ENCODE measurements at regions not wholly inside any gene's neighbourhood (a gene's known extent, or its start where the extent isn't known, plus 50 kb on each side); places are given as distances from the start of the nearest gene placed in this dataset.

DNA sequence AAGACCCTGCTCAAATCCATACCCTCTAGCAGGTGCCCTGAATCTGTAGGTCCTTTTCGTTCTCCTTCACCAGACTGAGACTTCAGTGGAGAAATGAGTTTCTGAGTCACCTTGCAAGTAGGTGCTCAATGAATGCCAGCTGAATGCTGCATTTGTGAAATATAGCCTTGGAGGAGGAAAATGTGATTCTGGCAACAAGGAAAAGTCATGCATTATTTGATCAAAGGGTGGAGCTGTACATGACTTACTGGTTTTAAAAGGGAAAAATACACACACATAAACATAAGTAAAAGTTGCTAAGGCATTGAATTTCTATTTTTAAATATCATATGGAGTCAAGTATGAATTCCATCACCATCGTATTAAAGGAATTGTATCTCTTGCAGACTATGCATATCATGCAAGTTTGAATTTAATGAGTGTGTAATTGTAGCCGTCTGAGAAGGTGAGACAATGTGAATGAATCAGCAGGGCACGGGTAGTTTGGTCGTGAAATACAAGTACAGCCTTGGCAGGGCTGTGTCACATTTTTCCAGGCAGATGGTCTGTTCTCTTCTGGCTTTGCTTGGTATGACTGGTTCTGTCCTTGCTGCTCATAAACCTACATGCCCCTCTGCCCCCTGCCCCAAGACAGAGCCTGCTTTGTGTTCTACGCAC, 160.8 kb downstream of the COL6A3 start:
- no peak overlapping the region for H3K14ac ChIP-seq (ENCODE audit: low read length in 2 of 2)
- H3K27ac ChIP-seq (ENCODE audit: low read length, poor library complexity, severe bottlenecking), result no peak overlapping the region
- no peak overlapping the region for H3K4me3 ChIP-seq (ENCODE audit: insufficient read depth in 1 of 2, low read depth in 1 of 2, low read length in 2 of 2)
- no peak overlapping the region for H2AK5ac ChIP-seq (ENCODE audit: low read length, severe bottlenecking)
- H3K4ac ChIP-seq (ENCODE audit: low read depth in 1 of 2, low read length in 2 of 2), result no peak overlapping the region
- no peak overlapping the region for H2BK15ac ChIP-seq (ENCODE audit: low read depth, poor library complexity, severe bottlenecking)
- H3K18ac ChIP-seq (ENCODE audit: low read depth in 1 of 2, low read length in 2 of 2), result peak overlapping the region; percentile 2 to 44
- 93% methylated on average over 4 of the region's 6 CpGs for WGBS
- peak overlapping the region in 1 of 2 experiments; percentile 95 for H2BK12ac ChIP-seq (ENCODE audit: low read length in 2 of 2)
- H3K4me1 ChIP-seq (ENCODE audit: control insufficient read depth, insufficient read depth, low read depth, low read length), result peaks cover 15% of the 10 kb centered on the region
- H2AFZ ChIP-seq (ENCODE audit: low read depth, low read length), result no peak overlapping the region
- H4K8ac ChIP-seq (ENCODE audit: low read length), result no peak overlapping the region
- H3K4me2 ChIP-seq (ENCODE audit: low read length, poor library complexity, severe bottlenecking), result no peak overlapping the region
- H3K23ac ChIP-seq (ENCODE audit: low read length in 2 of 2), result peak overlapping the region in 1 of 2 experiments; percentile 51
- no peaks in the 10 kb centered on the region for H3K27me3 ChIP-seq (ENCODE audit: control insufficient read depth in 1 of 2, insufficient read depth in 1 of 2, low read length in 2 of 2)
- peak overlapping the region; percentile 5 for H4K91ac ChIP-seq (ENCODE audit: low read length)
- H3K9ac ChIP-seq (ENCODE audit: low read length), result no peak overlapping the region
- no peaks in the 10 kb centered on the region for H3K9me3 ChIP-seq (ENCODE audit: control insufficient read depth, low read length)
- no peak for DNase-seq
- no peaks in the 10 kb centered on the region for H3K79me1 ChIP-seq (replicated peaks; ENCODE audit: low read length, poor library complexity, severe bottlenecking)
- no peak overlapping the region for H2BK5ac ChIP-seq (ENCODE audit: low read depth, low read length, poor library complexity, severe bottlenecking)
- no peaks in the 10 kb centered on the region for H3K36me3 ChIP-seq (ENCODE audit: control insufficient read depth in 1 of 2, insufficient read depth in 2 of 2, low read depth in 1 of 2, low read length in 2 of 2)
- H2BK120ac ChIP-seq (ENCODE audit: low read depth, low read length), result no peak overlapping the region

DNA sequence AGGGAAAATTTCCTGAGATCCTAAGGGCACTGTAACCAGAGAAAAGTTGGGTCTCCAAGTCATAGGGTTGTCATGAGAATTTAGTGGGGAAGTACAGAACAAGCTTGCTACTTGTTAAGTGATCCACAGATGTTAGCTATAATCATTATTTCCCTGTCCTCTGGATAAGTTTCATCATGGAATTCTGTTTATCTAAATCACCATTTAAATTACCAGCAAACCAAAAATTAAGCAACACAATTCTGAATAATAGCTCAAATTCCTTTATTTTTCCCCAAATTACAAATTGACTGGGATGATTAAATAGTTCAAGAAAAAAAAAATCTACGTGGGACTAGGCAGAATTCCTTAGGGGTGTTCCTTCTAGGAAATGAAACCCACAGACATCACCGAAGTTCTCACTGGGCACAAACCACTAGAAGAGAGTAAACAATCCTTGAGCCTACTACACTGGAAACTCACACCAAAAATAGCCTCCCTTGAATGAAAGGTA, 159.5 kb downstream of the COL6A3 start:
- H3K14ac ChIP-seq (ENCODE audit: low read length in 2 of 2), result no peak overlapping the region
- H3K27ac ChIP-seq (ENCODE audit: low read length, poor library complexity, severe bottlenecking), result no peak overlapping the region
- H3K36me3 ChIP-seq (ENCODE audit: control insufficient read depth in 1 of 2, insufficient read depth in 2 of 2, low read depth in 1 of 2, low read length in 2 of 2), result no peaks in the 10 kb centered on the region
- no peak overlapping the region for H4K91ac ChIP-seq (ENCODE audit: low read length)
- no peak overlapping the region for H3K23ac ChIP-seq (ENCODE audit: low read length in 2 of 2)
- DNase-seq, result peak; percentile 83
- no peak overlapping the region for H3K4ac ChIP-seq (ENCODE audit: low read depth in 1 of 2, low read length in 2 of 2)
- H4K8ac ChIP-seq (ENCODE audit: low read length), result no peak overlapping the region
- H2BK12ac ChIP-seq (ENCODE audit: low read length in 2 of 2), result no peak overlapping the region
- peak overlapping the region in 1 of 2 experiments; percentile 23 for H3K18ac ChIP-seq (ENCODE audit: low read depth in 1 of 2, low read length in 2 of 2)
- no peak overlapping the region for H3K4me3 ChIP-seq (ENCODE audit: insufficient read depth in 1 of 2, low read depth in 1 of 2, low read length in 2 of 2)
- peaks cover 18% of the 10 kb centered on the region for H3K4me1 ChIP-seq (ENCODE audit: control insufficient read depth, insufficient read depth, low read depth, low read length)
- H3K9ac ChIP-seq (ENCODE audit: low read length), result peak overlapping the region; percentile 90
- no peaks in the 10 kb centered on the region for H3K27me3 ChIP-seq (ENCODE audit: control insufficient read depth in 1 of 2, insufficient read depth in 1 of 2, low read length in 2 of 2)
- H3K79me1 ChIP-seq (replicated peaks; ENCODE audit: low read length, poor library complexity, severe bottlenecking), result no peaks in the 10 kb centered on the region
- H3K4me2 ChIP-seq (ENCODE audit: low read length, poor library complexity, severe bottlenecking), result no peak overlapping the region
- H2AK5ac ChIP-seq (ENCODE audit: low read length, severe bottlenecking), result no peak overlapping the region
- no peak overlapping the region for H2AFZ ChIP-seq (ENCODE audit: low read depth, low read length)
- H2BK5ac ChIP-seq (ENCODE audit: low read depth, low read length, poor library complexity, severe bottlenecking), result no peak overlapping the region
- H3K9me3 ChIP-seq (ENCODE audit: control insufficient read depth, low read length), result no peaks in the 10 kb centered on the region
- no peak overlapping the region for H2BK15ac ChIP-seq (ENCODE audit: low read depth, poor library complexity, severe bottlenecking)
- 0% methylated on average over 1 of the region's 2 CpGs for WGBS
- no peak overlapping the region for H2BK120ac ChIP-seq (ENCODE audit: low read depth, low read length)

DNA sequence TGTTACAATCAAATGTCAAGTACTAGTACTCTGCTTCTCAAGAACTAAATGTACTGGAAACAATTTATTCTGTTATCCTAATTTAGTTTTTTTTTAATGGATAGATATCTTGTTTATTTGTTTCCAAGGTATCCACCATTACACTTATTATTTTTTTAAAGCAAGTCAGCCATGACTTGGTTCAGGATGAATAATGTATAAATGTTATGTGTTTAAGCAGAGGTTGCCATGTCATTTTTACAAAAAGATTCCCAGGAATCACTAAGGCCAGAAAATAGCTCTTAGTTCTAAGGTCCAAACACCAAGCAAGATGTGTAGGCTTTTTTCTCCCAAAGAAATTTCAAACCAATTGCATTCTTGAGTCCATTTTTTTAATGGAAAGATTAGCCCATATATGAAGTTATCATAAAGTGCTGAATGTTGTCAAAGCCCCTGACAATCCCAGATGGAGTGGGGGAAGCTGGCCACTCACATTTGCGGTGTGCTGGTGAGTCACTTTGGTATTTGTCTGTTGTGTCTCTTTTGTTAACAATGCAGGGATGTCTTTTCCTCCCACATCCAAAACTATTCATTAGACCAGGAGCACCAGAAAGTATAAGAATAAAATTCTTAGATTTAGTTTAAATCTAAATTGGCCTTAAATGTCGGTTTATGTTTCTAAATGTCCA, 158.9 kb downstream of the COL6A3 start:
- no peak overlapping the region for H2BK120ac ChIP-seq (ENCODE audit: low read depth, low read length)
- no peak overlapping the region for H3K18ac ChIP-seq (ENCODE audit: low read depth in 1 of 2, low read length in 2 of 2)
- no peak overlapping the region for H3K4ac ChIP-seq (ENCODE audit: low read depth in 1 of 2, low read length in 2 of 2)
- H3K4me1 ChIP-seq (ENCODE audit: control insufficient read depth, insufficient read depth, low read depth, low read length), result peaks cover 18% of the 10 kb centered on the region
- H3K14ac ChIP-seq (ENCODE audit: low read length in 2 of 2), result no peak overlapping the region
- H2BK5ac ChIP-seq (ENCODE audit: low read depth, low read length, poor library complexity, severe bottlenecking), result no peak overlapping the region
- no peaks in the 10 kb centered on the region for H3K36me3 ChIP-seq (ENCODE audit: control insufficient read depth in 1 of 2, insufficient read depth in 2 of 2, low read depth in 1 of 2, low read length in 2 of 2)
- H2BK12ac ChIP-seq (ENCODE audit: low read length in 2 of 2), result no peak overlapping the region
- no peak overlapping the region for H2BK15ac ChIP-seq (ENCODE audit: low read depth, poor library complexity, severe bottlenecking)
- no peaks in the 10 kb centered on the region for H3K27me3 ChIP-seq (ENCODE audit: control insufficient read depth in 1 of 2, insufficient read depth in 1 of 2, low read length in 2 of 2)
- no peak overlapping the region for H4K8ac ChIP-seq (ENCODE audit: low read length)
- H3K27ac ChIP-seq (ENCODE audit: low read length, poor library complexity, severe bottlenecking), result no peak overlapping the region
- no peak overlapping the region for H2AK5ac ChIP-seq (ENCODE audit: low read length, severe bottlenecking)
- H3K4me3 ChIP-seq (ENCODE audit: insufficient read depth in 1 of 2, low read depth in 1 of 2, low read length in 2 of 2), result no peak overlapping the region
- H3K4me2 ChIP-seq (ENCODE audit: low read length, poor library complexity, severe bottlenecking), result no peak overlapping the region
- no peak overlapping the region for H2AFZ ChIP-seq (ENCODE audit: low read depth, low read length)
- H3K9me3 ChIP-seq (ENCODE audit: control insufficient read depth, low read length), result no peaks in the 10 kb centered on the region
- H3K79me1 ChIP-seq (replicated peaks; ENCODE audit: low read length, poor library complexity, severe bottlenecking), result no peaks in the 10 kb centered on the region
- DNase-seq, result peak; percentile 81
- no CpG with 5 or more reads among the region's 2 CpGs for WGBS
- H3K23ac ChIP-seq (ENCODE audit: low read length in 2 of 2), result no peak overlapping the region
- H4K91ac ChIP-seq (ENCODE audit: low read length), result no peak overlapping the region
- H3K9ac ChIP-seq (ENCODE audit: low read length), result peak overlapping the region; percentile 90

DNA sequence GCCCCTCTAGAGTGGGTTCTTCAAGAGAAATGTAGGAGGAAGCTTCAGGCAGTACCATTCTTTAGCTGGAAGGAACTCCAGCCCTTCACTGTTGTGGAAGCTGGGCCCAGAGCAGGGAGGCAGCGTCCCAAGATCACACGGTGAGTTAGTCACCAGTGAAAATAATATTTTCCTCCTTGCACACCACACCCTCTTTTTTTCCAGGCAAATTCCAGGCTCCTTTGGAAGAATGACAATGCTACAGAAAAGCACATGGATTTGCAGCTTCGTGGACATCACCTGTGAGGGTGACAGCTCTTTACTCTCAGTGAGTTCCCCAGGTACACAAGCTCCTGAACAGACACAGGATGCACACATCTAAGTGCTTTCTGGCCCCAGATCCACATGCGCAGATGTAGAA, 157.1 kb downstream of the COL6A3 start:
- Histone ChIP-seq H3K9ac (ENCODE audit: low read length) (peak overlapping the region; percentile 90), H3K27me3 (ENCODE audit: control insufficient read depth in 1 of 2, insufficient read depth in 1 of 2, low read length in 2 of 2) (no peaks in the 10 kb centered on the region), H3K27ac (ENCODE audit: low read length, poor library complexity, severe bottlenecking) (peak overlapping the region; percentile 51), H3K4me3 (ENCODE audit: insufficient read depth in 1 of 2, low read depth in 1 of 2, low read length in 2 of 2) (no peak overlapping the region), H3K4ac (ENCODE audit: low read depth in 1 of 2, low read length in 2 of 2) (peak overlapping the region; percentile 19 to 92), H3K4me1 (ENCODE audit: control insufficient read depth, insufficient read depth, low read depth, low read length) (peaks cover 18% of the 10 kb centered on the region), H2AFZ (ENCODE audit: low read depth, low read length) (no peak overlapping the region), H2AK5ac (ENCODE audit: low read length, severe bottlenecking) (peak overlapping the region; percentile 83), H3K79me1 (replicated peaks; ENCODE audit: low read length, poor library complexity, severe bottlenecking) (no peaks in the 10 kb centered on the region), H4K91ac (ENCODE audit: low read length) (peak overlapping the region; percentile 44), H2BK12ac (ENCODE audit: low read length in 2 of 2) (peak overlapping the region; percentile 60 to 89), H3K36me3 (ENCODE audit: control insufficient read depth in 1 of 2, insufficient read depth in 2 of 2, low read depth in 1 of 2, low read length in 2 of 2) (no peaks in the 10 kb centered on the region), H3K14ac (ENCODE audit: low read length in 2 of 2) (peak overlapping the region in 1 of 2 experiments; percentile 94), H2BK15ac (ENCODE audit: low read depth, poor library complexity, severe bottlenecking) (no peak overlapping the region), H3K9me3 (ENCODE audit: control insufficient read depth, low read length) (no peaks in the 10 kb centered on the region), H2BK5ac (ENCODE audit: low read depth, low read length, poor library complexity, severe bottlenecking) (no peak overlapping the region), H3K4me2 (ENCODE audit: low read length, poor library complexity, severe bottlenecking) (no peak overlapping the region), H2BK120ac (ENCODE audit: low read depth, low read length) (peak overlapping the region; percentile 12), H3K23ac (ENCODE audit: low read length in 2 of 2) (no peak overlapping the region), H4K8ac (ENCODE audit: low read length) (no peak overlapping the region), H3K18ac (ENCODE audit: low read depth in 1 of 2, low read length in 2 of 2) (peak overlapping the region; percentile 50 to 85)
- WGBS, result 60% methylated on average over 4 of the region's 4 CpGs
- DNase-seq, result peak; percentile 47
